GM21423 (cell line): ENCODE measurements at regions not wholly inside any gene's neighbourhood (a gene's known extent, or its start where the extent isn't known, plus 50 kb on each side); places are given as distances from the start of the nearest gene placed in this dataset.
"Not testable (repeated sequence)": the region's sequence is repeated elsewhere in the genome, so short reads cannot be mapped to it uniquely, and the experiment has no call there.

Experiments used
- ATAC-seq: cut with Tn5 transposase; IDR thresholded peaks from one replicate; pipeline ENCODE4 v1.9.1; 2021; ENCODE audit warnings: mild to moderate bottlenecking, moderate library complexity; ENCODE audit not compliant: unreplicated experiment

DNA sequence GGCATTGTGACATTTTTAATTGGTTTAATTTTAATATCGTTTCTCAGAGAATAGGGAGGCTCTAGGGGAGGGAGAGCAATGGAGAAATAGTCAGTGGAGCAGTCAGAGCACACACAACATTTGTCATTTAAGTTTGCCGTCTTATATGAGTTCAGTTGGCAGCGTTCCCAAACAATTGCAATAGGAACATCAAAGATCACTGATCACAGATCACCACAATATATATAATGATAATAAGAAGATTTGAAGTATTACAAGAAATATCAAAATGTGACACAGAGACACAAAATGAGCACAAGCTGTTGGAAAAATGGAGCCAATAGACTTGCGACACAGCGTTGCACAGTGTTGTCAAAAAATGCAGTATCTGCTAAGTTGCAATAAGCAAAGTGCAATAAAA lies 303.7 kb downstream of the CDH19 start:
- ATAC-seq: no peak

DNA sequence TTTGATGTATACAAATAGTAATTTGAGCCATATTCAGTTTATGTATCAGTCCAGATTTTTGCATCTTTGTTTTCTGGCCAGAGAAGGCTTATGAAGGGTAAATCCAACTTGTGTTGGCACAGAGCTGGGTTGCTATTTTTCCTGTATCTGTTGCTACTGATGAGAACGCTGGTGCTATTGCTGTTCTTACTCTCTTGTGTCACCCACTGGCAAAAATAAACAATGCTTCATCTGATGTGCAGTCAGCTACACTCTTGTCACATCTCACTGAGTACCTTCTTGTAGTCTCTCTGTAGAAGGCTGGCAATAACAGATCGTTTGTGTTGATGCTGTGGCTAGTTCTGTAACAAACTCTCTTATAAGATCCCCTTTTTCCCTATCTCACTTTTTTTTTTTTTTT lies 323.4 kb downstream of the CDH19 start:
- no peak for ATAC-seq

DNA sequence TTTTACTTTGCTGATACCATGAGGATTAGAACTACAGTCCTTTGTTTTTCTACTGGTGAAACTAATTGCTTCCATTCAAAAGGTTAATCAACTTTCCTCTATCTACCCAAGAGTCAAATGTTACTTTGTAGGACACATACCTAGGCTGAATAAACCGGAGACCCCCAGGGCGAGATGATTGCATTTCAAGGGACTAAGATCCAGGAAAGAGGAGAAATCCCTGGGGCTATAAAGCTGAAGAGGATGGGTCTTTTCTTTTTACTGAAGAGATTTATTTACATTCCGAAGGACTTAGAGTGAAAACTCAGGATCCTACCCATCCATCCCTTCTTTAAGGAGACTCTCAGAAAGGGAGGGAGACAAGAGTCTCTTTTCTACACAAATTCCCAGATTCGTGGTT lies 331.9 kb downstream of the CDH19 start:
- ATAC-seq: no peak

DNA sequence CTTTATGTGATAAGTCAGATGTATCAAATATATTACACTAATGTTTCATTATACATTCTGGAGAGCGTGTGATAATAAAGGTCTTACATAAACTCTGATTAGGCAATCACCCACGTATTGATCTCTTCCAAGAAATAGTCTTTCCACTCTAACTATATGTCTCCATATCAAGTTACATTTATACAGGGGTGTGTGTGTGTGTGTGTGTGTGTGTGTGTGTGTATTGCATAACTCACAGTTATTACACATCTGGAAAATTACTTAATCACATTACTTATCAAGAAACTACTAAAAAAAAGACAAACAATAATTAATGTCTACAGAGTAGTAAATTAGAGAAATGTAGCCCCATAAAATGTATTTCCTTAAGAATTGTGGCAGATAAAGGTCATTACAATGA lies 339.8 kb downstream of the CDH19 start:
- no peak for ATAC-seq

DNA sequence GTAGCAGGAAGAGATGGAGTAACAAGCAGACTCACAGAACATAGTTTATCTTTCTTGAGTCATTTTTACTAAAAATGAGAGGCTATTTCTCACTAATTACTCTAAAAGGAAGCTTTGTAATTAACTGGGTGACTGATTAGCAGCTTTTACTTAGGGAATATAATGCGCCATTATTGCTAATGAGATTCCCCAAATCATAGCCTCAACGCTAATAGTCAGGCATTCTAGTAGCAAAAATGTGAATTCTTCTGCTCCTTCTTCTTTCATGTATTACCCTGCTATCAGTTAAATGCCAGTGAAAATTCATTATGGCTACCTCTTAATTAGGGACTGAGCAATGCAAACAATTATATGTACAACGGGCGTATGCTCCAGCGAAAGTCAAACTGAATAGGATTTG lies 349.8 kb downstream of the CDH19 start:
- ATAC-seq: no peak

DNA sequence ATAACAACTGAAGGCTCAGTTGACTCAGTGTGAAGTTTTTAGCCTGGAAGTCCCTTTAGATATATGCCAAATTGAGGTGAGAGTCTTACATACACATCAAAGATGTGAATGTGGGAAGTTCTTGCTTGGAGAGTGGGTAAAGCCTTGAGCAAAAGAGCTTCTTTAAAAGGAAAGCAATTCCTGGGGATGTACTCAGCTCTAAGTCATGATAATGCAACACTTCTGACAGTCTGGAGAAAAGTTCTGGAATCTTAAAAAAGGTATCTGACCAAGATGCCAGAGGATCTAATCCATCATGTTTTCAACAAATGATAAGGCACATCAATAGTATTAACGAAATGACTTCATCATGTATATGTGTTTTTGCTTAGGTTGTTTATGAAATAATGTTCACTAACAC lies 351.2 kb downstream of the CDH19 start:
- no peak for ATAC-seq

DNA sequence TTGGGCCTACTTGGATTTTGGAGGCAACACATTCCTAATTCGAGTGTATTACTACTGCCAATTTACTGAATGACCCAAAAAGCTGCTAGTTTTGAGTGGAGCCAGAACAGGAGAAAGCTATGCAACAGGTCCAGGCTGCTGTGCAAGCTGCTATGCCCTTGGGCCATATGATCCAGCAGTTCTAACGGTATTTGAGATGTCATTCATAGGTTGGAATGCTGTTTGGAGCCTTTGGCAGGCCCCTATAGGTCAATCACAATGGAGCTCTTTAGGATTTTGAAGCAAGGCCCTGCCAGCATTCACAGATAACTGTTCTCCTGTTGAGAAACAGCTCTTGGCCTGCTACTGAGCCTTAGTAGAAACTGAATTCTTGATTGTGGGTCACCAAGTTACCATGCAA lies 368.7 kb downstream of the CDH19 start:
- no peak for ATAC-seq

DNA sequence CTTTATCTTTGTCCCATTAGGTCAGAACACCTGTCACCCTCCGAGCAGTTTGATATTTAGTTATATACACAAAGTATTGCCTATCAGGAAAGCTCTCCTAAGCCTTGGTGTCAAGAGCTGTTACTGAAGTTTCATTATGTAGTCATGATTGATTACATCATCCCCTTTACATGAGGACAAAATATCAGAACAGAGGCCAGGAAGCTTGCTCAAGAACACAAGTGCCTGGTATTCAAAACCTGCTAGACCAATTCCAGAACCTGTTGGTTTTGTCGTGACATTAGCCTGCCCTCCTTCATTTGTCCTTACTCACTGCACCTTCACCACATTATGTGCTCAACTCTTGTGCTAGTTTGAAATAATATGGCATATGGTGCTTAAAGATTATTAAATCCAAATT lies 377.1 kb downstream of the CDH19 start:
- ATAC-seq: no peak

DNA sequence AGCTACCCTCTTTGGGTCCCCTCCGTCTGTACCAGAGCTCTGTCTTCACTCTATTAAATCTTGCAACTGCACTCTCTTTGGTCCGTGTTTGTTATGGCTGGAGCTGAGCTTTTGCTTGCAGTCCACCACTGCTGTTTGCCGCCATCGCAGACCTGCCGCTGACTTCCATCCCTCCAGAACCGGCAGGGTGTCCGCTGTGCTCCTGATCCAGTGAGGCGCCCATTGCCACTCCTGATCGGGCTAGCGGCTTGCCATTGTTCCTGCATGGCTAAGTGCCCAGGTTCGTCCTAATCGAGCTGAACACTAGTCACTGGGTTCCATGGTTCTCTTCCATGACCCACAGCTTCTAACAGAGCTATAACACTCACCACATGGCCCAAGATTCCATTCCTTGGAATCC lies 380.6 kb downstream of the CDH19 start:
- not testable (repeated sequence) for ATAC-seq

DNA sequence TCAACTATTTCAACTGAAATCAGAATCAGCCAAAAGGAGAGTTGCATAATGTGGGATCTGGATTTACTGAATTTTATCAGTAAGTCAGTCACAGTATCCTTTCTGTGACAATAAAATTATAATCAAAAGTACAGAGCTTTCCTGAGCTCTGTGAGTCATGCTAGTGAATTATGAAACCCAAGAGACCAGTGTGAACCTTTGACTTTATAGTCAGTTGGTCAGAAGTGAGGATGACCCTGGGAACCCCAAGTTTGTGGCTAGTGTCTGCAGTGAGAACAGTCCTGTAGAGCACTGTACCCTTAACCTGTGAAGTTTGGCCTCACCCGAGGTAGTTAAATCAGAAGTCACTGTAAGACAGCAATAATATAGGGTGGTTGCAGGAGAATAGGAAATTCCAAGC lies 381.7 kb downstream of the CDH19 start:
- ATAC-seq: no peak

DNA sequence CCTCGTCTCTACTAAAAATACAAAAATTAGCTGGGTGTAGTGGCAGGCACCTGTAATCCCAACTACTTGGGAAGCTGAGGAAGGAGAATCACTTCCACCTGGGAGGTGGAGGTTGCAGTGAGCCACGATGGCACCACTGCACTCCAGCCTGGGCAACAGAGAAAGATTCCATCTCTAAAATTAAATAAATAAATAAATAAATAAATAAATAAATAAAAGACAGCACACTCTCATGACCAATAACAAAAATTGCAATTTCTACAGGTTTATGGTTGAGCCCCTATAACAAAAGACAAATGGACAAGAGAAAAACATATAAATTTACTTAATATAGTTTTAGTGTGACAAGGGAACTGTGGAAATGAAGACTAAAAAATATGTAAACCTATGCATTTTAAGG lies 384.1 kb downstream of the CDH19 start:
- no peak for ATAC-seq

DNA sequence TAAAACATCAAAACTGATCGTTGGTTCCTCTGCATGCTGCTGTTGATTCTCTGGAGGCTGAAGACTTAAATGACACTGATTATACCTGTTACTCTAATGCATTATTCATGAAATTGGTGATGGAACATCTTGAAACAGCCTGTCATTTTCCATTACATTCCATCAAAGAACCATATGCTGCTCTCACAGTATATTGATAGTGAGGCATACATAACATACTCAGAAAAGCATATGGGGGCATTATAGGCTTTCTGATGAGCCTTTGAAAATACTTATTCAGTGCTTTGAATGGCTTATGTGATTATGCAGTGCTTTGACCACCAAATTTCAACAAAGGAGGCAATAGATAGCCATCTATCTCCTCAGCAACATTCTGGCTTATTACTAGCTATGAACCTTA lies 392.1 kb downstream of the CDH19 start:
- ATAC-seq: no peak

DNA sequence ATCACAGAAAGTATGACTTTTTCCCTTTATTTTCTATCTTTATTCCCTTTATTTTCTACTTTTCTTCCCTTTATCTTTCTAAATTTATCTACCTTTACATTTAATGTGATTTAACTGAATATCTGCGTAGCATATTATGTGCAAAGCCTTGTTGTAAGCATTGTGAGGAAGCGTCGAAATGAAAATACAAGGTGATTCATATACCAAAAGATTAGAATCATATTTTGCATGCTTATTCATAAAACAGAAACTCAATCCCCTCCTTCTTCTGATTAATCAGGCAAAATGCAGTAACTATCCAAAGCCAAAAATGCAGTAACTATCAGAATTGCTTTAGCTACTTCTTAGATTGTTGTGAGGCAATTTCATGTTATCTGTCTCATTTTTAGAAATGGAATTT lies 393.0 kb downstream of the CDH19 start:
- no peak for ATAC-seq

DNA sequence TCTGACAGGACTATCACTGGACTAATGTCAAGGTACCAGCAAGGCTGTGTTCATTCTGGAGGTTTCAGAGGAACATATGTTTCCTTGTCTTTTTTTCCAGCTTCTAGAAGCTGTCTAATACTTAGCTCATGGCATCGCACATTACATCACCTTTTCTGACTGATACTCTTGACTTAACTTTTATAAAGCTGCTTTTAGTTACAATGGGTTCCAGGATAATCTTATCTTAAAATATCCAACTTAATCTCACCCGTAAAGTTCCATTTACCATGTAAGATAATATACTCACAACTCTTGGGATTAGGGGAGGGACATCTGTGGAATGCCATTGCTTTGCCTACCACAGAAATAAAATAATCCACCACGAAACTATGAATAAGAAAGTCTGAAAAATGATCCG lies 394.2 kb downstream of the CDH19 start:
- no peak for ATAC-seq

DNA sequence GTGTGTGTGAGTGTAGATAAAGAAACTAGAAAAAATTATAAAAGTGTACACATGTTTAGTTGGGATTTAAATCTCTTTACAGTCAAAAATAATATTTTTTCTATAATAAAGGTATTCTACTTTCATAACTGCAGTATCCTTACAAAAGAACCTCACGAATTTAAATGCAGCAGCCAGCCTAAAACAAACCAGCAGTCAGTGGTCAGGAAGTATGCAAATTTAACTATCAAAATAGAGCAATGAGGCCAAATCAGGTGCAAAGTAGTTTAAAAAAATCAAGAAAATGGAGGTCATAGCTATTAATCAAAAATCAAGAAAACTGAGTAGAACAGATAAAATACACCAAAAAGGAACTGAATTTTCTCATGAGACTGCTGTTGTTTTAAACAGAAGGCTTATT lies 407.1 kb downstream of the CDH19 start:
- ATAC-seq: no peak

DNA sequence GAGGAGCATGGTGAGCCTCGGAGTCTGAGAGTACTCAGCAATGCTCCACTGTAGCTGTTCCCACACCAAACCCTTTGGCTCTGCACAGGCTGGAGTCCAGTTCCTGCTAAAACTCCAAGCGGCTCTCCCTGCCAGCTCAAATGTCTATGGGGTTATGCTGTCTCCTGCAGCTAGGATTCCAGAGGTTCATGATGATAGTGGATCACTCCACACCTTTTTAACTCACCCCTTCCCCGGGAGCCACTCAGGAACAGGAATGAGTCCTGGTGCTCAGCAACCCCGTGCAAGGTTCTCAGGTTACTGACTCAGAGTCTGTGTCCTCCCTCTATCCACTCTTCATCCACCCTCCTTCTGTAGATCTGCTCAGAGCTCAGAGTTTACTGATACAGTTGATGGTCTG lies 410.0 kb downstream of the CDH19 start:
- ATAC-seq: no peak

DNA sequence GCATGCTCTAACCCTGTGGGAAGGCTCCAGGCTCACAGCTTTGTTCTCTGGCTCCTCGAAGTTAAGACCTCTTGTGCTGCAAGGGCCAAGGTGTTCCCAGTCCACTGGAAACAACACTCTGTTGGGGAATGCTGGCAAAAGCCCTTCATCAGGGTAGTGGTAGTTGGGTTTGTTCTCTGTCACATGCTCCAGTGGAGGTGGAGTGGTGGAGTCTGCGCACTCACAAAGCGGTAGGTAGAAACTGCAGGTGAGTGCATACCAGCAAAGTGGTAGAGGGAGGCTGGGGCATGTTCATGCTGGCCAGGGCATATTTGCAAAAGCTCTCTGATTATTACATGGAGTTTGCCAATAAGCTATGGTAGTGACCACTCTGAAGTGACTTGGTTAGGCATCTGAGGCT lies 410.5 kb downstream of the CDH19 start:
- no peak for ATAC-seq

DNA sequence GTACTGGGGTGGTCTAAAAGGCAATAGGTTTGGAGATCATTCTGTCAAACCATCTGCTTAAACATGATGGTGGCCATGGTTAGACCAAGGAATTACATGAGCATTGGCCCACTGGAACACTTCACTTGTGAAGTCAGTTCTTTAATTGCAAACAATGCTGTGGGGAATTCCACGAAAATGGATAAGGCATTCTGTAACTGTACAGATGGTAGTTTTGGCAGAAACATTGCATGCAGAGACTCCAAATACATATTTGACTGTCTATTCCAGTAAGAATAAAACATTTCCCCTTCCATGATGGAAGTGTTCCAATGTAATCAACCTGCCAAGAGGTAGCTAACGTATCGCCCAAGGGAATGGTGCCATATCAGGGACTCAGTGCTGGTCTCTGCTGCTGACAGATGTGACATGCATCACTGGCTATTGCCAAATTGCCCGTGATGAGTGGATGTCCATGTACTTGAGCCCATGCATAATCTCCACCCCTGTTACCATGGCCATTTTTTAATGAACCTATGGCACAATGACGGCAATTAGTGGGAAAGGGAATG lies 417.9 kb downstream of the CDH7 start:
- no peak for ATAC-seq

DNA sequence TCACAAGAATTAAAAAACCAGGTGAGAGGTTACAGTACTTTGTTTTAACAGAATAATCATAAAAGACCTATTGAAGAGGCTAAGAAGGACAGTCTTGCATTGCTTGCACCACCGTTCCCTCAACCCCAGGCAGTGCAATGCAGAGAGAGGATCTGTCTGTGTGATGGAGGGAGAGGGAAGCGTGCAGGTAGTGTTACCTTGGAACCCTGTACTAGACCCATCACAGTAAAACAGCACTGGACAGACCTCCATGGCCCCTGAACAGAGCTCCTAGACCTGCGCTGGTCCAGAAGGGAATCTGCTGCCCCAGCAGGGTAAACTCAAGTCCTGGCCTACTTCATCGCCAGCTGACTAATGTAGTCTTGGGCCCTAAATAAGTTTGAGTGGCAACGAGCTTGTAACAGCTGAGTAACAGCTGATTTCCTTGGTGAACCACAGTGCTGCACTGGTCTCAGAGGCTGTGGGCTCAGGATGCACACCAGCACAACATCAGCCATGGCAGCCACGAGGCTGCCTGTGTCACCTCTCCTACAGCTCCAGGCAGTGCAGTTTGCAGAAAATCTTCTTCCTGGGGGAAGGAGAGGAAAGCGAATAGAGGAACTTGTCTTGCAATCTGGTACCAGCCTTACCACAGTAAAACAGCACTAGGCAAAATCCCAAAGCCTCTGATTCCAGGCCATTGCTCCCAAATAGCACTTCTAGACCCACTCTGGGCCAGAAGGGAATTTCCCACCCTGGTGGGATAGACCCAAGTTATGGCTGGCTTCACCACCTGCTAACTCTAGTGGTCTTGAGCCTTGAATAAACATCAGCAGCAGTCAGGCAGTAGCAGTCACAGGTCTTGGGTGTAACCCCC lies 417.2 kb downstream of the CDH7 start:
- no peak for ATAC-seq

DNA sequence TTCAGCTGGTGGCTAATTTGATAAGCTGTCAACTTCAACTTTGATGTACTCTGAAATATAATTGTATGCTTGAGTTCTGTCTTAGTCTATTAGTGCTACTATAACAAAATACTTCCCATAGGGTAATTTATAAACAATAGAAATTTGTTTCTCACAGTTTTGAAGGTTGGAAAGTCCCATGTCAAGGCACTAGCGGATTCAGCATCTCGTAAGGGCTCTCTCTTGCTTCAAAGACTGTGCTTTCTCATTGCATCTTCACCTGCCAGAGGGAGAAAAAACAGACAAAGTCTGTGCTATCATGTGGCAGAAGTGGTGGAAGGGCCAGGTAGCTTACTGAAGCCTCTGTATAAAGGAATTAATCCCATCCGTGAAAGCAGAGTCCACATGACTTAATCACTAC lies 409.2 kb downstream of the CDH7 start:
- ATAC-seq: no peak

DNA sequence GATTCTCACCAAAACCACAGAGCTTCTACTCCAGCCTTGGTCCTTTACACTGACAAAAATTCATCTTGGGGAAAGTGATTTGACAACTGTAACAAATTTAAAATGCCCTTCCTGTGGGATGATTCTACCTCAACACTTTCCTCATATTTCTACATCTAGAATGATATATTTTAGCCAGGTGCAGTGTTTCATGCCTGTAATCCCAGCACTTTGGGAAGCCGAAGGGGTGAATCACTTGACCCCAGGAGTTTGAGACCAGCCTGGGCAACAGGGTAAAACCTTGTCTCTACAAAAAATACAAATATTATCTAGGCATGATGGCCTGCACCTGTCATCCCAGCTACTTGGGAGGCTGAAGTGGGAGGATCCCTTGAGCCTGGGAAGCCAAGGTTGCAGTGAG lies 408.6 kb downstream of the CDH7 start:
- ATAC-seq: no peak

DNA sequence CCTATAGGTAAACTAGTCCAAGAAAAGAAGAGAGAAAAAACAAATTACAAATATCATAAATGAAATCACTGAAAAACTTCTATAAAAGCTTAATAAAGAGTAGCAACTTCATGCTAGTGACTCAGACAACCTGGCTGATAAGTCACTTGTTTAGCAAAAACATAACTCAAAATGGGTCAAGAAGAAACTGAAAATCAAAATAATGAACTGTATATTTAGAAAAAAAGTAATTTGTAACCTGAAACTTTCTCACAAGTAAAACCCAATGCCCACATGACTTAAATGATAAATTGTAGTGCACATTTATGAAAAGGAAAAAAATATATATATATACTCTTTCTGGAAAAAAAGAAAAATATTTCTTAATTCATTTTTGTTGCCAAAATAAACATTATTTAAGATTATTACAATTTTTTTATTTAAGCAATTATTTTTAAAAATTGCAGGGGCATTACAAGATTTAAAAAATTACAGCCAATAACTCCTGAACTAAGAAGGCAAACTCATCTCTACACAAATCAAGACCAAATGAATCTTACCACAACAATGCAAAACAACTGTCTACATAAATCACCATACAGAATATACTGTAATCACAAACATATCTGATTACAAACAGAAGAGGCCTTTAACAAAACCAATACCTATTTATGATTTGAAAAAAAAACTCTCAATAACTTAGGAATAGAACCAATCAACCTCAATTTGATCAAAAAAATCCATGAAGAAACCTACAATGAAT lies 406.3 kb downstream of the CDH7 start:
- ATAC-seq: no peak
